Upper lobe of right lung (tissue), 1 donor: ENCODE measurements at regions not wholly inside any gene's neighbourhood (a gene's known extent, or its start where the extent isn't known, plus 50 kb on each side); places are given as distances from the start of the nearest gene placed in this dataset.

Source experiments
- ATAC-seq: fragments of 200-7000 bp; cut with Tn5 transposase; one replicate; pipeline ENCODE4 v1.9.1; 2020; ENCODE audit warnings: mild to moderate bottlenecking, moderate library complexity
- DNase-seq: peaks from one replicate; pipeline ENCODE4 v3.0.0-alpha.2; 2020
- H3K27ac ChIP-seq: fragments of 200-600 bp; one replicate; pipeline ENCODE4 v1.8.0; 2022
- H3K27me3 ChIP-seq: fragments of 200-600 bp; one replicate; pipeline ENCODE4 v1.8.0; 2022; ENCODE audit warnings: mild to moderate bottlenecking
- H3K36me3 ChIP-seq: fragments of 200-600 bp; one replicate; pipeline ENCODE4 v1.8.0; 2022
- H3K4me1 ChIP-seq: fragments of 200-600 bp; one replicate; pipeline ENCODE4 v1.8.0; 2022
- H3K4me3 ChIP-seq: fragments of 200-600 bp; one replicate; pipeline ENCODE4 v1.8.0; 2022; ENCODE audit warnings: mild to moderate bottlenecking
- H3K9me3 ChIP-seq: fragments of 200-600 bp; one replicate; pipeline ENCODE4 v1.8.0; 2022
- CTCF ChIP-seq: fragments of 200-600 bp; IDR thresholded peaks from one replicate; pipeline ENCODE4 v1.8.0; 2022; ENCODE audit warnings: antibody characterized with exemption
- intact Hi-C: fragments of 100-400 bp; cut with DNase I; formaldehyde crosslinking; loops from one replicate; pipeline ENCODE4 v1.11.0; 2022
- donor health status: DM: no; HTN: yes; CAD: no; lungs with severe emphysema.

GRCh38 chr7:125651823-125652528, 722.4 kb upstream of the POT1 start:
- DNase-seq, result no peak
- Histone ChIP-seq H3K4me1 (no peaks in the 10 kb centered on the region), H3K4me3 (no peak overlapping the region), H3K9me3 (no peaks in the 10 kb centered on the region), H3K36me3 (no peaks in the 10 kb centered on the region), H3K27me3 (no peaks in the 10 kb centered on the region), H3K27ac (no peak overlapping the region)
- no peak for ATAC-seq
- no peak for TF ChIP-seq CTCF
- intact Hi-C loops, result no loop called here

- ATAC-seq (no peak), DNase-seq (no peak)
- H3K27me3 ChIP-seq, result no peaks in the 10 kb centered on the region
- H3K36me3 ChIP-seq, result no peaks in the 10 kb centered on the region
- TF ChIP-seq CTCF, result no peak
- intact Hi-C loops, result no loop called here
- no peaks in the 10 kb centered on the region for H3K4me1 ChIP-seq
- no peaks in the 10 kb centered on the region for H3K9me3 ChIP-seq
- no peak overlapping the region for H3K27ac ChIP-seq
- no peak overlapping the region for H3K4me3 ChIP-seq
These were observed 718.9 kb upstream of the POT1 start for GRCh38 chr7:125648543-125648942.

GRCh38 chr7:125645770-125646169, 716.1 kb upstream of the POT1 start:
- Histone ChIP-seq H3K4me3 (no peak overlapping the region), H3K4me1 (no peaks in the 10 kb centered on the region), H3K27me3 (no peaks in the 10 kb centered on the region), H3K27ac (no peak overlapping the region), H3K9me3 (no peaks in the 10 kb centered on the region), H3K36me3 (no peaks in the 10 kb centered on the region)
- ATAC-seq (no peak), DNase-seq (no peak)
- TF ChIP-seq CTCF, result no peak
- intact Hi-C loops, result no loop called here

- Histone ChIP-seq H3K4me3 (no peak overlapping the region), H3K27me3 (no peaks in the 10 kb centered on the region), H3K4me1 (no peaks in the 10 kb centered on the region), H3K27ac (no peak overlapping the region), H3K9me3 (no peaks in the 10 kb centered on the region), H3K36me3 (no peaks in the 10 kb centered on the region)
- no peak for ATAC-seq
- TF ChIP-seq CTCF, result no peak
- intact Hi-C loops, result no loop called here
- no peak for DNase-seq
These were observed 714.5 kb upstream of the POT1 start for GRCh38 chr7:125644109-125644508.

- TF ChIP-seq CTCF, result no peak
- Histone ChIP-seq H3K9me3 (no peaks in the 10 kb centered on the region), H3K27ac (no peak overlapping the region), H3K4me3 (no peak overlapping the region), H3K36me3 (no peaks in the 10 kb centered on the region), H3K4me1 (no peaks in the 10 kb centered on the region), H3K27me3 (no peaks in the 10 kb centered on the region)
- DNase-seq, result no peak
- intact Hi-C loops, result no loop called here
- no peak for ATAC-seq
These were observed 713.7 kb upstream of the POT1 start for GRCh38 chr7:125643302-125643701.

- no peak overlapping the region for H3K27ac ChIP-seq
- DNase-seq, result no peak
- no peak for ATAC-seq
- H3K4me1 ChIP-seq, result no peaks in the 10 kb centered on the region
- no peak overlapping the region for H3K4me3 ChIP-seq
- H3K36me3 ChIP-seq, result no peaks in the 10 kb centered on the region
- H3K9me3 ChIP-seq, result no peaks in the 10 kb centered on the region
- no peaks in the 10 kb centered on the region for H3K27me3 ChIP-seq
- TF ChIP-seq CTCF, result no peak
- intact Hi-C loops, result no loop called here
These were observed 712.3 kb upstream of the POT1 start for GRCh38 chr7:125641884-125642283.
